UCSD-AML1 (cell line): ENCODE measurements at regions not wholly inside any gene's neighbourhood (a gene's known extent, or its start where the extent isn't known, plus 50 kb on each side); places are given as distances from the start of the nearest gene placed in this dataset.
"Not testable (repeated sequence)": the region's sequence is repeated elsewhere in the genome, so short reads cannot be mapped to it uniquely, and the experiment has no call there.

Experiments
- DNase-seq: peaks from one replicate; lab custom pipeline; 2025; ENCODE audit not compliant: unreplicated experiment; lab: John Stamatoyannopoulos, UW

DNA sequence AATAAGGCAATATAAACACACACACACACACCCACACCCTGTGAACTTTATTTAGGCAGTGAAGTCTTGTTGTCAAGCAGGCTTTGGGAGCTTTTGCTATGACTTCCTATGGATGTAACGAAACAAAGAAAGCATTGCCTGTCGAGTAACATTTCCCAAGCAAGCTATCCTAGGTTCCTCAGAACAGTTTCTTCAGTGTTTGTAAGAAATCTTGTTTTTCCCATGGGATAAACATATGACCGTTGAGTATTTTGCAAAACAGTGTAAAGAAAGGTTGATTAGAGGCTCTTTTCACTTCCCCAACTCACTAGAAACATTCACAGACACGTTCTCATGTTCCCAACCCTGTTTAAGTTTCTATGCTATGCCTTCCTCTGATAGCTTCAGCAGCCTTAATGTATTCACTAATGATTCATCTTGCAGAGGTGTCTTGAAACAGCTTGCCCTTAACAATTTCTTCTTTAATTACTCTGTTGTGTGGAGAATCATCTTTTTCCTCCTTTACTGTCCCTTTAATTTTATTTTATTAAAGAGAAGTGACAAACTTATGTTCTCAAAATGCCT lies 1947.1 kb upstream of the TENM3 start:
- DNase-seq = no peak

DNA sequence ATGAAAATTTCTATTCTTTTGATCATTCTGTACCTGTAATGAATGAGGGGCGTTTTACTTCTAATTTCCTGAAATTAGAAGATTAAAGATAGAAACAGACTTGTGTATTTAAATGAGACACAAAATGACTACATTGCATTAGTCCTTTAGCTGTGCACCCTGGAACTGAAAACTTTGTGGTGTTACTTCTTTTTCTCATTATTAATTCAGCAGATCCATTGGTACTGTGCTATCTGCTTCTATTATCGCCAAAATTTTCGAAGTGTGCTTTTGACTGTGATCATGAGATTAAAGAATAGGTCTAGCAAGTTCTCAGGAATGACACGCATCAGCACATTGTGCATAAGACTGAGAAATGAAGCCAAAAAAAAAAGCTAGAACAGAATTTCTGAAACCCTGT lies 1938.9 kb upstream of the TENM3 start:
- no peak for DNase-seq

DNA sequence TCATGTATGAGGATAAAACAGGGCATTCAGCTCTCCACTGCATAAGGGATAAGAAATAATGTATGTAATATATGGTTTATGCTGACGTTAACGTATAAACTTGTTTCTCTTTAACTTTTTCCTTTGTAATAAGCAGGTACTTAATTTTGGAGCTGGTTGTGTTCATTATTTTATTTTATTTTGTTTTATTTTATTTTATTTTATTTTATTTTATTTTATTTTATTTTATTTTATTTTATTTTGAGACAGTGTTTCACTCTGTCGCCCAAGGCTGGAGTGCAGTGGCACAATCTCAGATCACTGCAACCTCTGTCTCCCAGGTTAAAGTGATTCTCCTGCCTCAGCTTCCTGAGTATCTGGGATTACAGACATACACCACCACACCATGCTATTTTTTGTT lies 1932.6 kb upstream of the TENM3 start:
- DNase-seq = no peak

DNA sequence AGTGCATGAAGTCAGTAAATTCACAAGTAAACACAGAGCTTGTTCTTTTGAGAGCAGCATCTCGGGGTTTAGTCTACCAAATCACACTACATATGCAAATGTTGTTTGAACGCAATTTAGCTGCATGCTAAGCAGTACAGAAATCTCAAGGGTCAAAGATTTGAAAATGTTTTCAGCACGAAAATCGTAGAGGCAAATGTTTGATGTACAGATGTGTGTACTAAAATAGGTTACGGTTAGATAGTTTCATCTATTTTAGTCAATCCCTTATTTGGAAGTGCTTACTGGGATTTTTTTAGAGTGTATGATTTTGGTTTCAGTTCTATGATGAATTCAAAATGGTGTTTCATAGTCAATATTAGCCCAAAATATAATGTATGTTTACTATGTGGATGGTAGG lies 1928.2 kb upstream of the TENM3 start:
- no peak for DNase-seq

DNA sequence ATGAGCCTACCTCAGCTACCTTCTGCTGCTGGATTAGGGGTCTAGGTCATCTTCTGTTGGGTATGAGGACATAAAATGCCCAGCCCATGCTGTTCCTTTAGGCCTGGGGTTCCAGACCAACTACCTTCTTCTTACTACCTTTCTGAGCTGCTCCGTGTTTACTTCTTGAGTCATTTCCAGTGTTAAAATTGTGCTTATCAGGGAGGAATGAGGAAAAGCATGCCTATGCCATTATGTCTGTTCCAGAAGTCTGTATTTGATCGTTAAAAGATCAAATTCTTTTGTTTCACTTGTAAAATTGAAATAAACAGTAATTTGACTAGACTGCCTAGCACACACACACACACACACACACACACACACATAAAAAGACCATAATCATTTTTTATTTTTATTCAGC lies 1912.7 kb upstream of the TENM3 start:
- DNase-seq = no peak

DNA sequence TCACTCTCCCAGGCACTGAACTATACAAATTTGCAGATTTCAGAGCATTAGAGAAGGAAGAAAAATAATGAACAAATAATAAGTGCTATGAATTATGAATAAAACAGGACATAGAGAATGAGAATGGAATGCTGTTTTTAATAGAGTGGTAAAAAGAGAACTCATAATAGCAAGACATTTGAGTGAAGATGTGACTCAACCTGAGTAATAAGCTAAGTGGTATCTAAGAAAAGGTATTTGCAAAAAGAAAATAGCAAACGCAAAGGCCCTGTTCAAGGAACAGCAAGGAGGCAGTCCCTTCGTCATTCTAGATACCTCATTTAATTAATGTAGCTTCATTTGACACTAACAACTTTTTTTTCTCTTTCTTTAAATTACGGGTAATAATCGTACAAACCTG lies 1910.0 kb upstream of the TENM3 start:
- no peak for DNase-seq

DNA sequence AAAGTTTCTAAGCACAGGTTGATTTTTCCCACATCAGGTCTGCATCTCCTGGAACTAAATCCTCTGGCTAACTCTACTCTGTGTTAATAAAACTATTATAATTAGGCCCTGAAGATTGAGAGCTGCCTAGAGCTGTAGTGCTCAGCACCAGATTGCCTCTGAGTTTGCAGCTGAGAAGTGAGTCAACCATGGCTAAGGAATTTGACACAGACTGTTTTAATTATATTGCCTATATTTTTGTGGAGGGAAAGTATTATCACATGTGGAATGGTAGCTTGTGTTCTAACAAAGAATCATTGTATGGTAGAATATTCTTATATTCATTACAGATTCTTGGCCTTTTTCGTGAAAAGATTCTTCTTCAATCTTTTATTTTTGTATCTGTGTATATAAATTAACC lies 1907.6 kb upstream of the TENM3 start:
- DNase-seq = no peak

DNA sequence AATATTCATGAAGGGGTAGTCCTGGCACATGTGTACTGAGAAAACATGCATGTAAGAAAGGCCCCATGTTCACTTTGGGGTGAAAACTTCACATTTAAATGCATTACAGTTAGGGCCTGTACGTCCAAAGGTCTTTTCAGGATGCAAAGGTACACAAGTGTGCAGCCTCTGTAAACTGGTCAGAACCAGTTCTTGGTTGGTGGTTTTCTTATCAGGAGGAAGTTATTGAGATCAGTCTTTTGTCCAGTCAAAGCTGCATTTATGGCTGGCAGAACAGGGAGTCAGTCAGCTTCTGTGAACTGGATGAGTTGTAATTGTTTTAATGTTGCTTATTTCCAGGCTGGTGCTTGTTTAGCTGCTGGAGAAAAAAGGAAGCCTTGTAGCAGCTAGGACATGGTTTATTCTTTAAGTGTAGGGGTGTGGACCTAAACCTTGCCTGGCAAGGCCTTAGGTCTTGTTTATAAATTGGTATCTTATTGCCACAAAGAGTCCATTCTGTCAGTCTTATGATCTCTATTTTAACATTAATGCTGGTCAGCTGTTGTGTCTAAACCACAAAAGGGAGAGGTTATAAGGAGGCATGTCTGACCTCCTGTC lies 1906.6 kb upstream of the TENM3 start:
- DNase-seq = no peak

DNA sequence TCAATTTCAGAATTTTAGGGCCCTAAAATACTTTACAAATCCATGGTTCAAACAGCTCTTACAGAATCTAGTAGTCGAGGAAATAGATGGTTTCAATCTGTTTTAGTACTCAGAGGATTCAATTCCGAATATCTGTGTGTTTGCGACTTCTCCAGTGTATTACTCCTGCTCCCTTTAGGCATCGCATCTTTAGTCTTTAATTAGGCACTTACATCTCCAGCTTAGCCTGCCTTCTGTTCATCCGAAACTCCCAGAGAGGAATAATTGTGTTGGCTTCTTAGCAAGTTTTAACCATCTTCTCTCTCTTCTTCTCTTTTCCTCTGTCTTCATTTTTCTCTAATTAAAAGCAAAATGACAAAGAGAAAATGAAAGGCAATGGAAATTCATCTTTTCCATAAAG lies 1901.3 kb upstream of the TENM3 start:
- DNase-seq = no peak

DNA sequence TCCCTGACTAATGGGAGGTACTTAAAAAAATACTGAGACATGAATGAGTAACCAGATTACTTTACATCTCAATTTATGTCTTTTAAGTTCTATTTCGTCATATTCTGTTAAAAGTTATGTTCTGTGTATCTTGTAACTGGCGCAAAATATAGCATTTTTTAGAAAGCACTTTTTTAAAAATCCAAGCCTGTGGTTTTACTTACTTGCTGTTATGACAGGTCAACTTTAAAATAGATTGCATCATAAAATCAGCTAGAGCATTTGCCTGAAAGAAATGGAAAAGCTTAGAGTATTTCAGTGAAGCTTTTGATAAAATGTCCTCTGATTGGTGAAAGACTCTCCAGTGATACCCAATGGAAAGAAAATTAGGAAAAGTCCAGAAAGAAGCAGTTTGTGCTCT lies 1892.3 kb upstream of the TENM3 start:
- no peak for DNase-seq

DNA sequence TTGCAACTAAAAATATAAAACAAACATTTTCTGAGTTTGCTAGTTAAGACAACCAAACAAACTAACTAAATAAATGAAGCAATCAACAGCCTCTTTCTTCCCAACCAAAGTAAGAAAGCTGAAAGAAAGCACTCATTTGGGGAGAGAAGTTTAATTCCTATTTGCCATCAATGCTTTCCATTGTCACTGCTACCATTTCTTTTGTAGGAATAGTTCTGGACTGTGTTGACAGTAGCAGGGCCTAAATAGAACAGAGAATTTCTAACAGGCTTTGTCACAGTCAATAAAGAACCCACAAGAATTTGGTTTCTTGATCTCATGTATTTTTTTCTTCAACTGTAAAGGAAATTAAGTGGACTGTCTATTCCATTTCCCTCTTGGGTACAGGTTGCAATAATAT lies 1886.4 kb upstream of the TENM3 start:
- DNase-seq = no peak

DNA sequence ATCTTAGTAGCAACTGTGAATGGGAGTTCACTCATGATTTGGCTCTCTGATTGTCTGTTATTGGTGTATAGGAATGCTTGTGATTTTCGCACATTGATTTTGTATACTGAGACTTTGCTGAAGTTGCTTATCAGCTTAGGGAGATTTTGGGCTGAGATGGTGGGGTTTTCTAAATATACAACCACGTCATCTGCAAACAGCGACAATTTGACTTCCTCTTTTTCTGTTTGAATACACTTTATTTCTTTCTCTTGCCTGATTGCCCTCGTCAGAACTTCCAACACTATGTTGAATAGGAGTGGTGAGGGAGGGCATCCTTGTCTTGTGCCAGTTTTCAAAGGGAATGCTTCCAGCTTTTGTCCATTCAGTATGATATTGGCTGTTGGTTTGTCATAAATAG lies 1883.1 kb upstream of the TENM3 start:
- not testable (repeated sequence) for DNase-seq

DNA sequence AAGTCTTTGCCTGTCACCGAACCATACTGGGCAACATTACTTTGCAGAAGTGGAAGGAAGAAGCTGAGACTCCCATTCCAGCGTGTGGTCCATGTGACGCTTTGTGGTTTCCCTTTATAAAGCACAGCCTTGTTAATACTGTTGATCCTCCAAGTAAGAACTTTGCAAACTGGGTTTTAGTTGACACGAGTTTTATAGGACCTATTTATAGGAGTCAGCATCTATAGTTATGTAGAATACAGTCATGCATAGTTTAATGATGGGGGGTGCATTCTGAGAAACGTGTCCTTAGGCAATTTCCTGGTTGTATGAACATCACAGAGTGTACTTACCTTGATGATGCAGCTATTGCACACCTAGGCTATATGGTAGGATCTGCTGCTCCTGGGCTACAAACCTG lies 1879.4 kb upstream of the TENM3 start:
- DNase-seq = no peak

DNA sequence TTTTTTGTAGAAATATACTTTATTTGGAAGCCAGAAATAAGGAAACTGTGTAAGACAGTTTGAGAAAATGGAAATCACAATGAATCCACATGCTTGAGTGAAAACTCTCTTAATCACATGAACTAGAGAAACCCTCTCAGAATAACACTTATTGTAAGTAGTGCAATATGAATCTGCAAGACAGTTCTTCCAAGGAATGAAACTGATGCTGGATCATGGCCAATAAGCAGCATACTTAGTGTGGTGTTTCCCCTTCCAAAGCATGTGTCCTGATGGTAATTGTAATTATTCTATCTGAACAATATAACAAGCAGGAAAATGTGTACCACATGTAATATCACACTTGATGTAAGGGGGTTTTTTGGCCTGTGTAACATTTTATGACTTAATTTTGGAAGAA lies 1870.5 kb upstream of the TENM3 start:
- no peak for DNase-seq

DNA sequence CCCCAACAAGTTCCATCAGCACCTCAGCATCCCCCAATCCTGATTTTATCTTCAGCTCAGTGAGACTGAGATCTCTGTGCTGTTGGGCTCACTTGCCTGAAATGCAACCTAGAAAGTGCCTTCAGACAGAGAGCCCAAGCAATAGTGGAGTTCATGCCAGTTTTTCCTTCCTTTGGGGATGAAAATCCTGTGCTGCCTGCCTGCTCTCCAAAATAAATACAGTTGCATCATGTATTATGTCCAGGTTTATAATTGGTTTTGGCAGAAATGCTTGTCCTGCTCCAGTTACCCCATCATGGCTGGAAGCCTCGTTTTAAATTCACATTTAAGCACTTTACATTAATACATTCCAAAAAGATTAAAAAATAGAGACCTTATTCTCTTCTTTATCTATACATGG lies 1865.5 kb upstream of the TENM3 start:
- DNase-seq = no peak

DNA sequence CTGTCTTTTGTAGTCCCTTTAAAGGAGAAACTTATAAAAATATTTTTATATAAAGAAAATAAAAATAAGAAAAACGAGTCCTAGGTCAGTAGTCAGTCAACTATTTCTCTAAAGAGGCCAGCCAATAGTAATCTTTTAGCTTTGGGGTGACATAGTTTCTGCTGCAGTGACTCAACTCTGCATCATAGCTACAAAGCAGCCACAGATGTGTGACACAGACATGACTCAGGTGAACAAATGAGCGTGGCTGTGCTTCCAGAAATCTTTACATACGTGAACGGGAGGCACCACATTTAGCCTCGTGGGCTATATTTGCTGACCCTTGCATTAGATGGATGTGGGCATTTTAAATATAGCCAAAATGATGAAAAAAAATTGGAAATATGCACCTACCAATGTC lies 1862.5 kb upstream of the TENM3 start:
- DNase-seq = no peak

DNA sequence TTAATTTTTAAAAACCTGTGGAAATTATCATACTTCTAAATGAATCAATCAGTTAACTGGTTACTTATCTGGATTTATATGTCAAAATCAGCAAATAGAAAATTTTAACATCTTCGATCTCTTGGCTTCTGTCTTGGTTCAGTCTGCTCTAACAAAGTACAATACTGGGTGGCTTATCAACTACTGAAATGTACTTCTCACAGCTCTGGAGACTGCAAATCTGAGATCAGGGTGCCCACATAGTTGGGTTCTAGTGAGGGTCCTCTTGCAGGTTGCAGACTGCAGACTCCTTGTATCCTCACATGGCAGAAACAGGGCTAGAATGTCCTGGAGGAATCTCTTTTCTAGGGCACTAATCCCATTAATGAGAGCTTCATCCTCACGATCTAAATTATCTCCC lies 1851.6 kb upstream of the TENM3 start:
- DNase-seq = no peak

DNA sequence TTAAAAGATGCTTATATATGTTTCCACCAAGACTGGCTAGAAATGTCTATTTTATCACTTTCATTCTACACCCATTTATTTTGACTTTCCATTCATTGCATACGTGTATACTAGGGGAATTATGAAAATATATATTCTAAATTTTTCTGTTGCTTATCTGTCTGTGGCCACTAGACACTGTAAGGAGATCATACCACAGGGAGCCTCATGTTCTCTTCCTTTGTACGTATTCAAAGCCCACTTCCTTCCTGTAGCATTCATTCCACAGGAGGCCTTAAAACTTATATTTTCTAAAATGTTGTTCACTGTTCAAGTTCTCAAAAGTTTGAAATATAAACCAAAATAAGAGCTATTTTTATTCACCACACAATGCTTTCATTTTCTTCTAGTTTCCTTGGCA lies 1848.9 kb upstream of the TENM3 start:
- DNase-seq = no peak

DNA sequence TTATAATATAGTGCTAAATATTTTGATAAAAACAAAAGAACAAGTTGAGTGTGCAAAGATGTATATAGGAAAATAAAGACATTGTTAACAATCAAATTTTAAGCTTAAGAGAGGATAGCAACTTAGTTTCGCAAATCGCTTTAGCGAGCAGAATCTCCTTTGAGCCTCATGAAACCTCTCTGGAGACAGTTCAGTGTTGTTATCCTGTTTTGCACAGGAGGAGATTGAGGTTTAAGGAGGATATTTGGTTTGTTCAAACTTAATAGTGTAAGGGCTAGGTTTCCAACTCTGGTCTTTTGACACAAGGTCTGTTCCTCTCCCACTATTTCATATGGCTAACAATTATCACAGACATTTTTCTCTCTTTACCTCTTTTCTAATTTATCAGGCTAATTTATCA lies 1848.5 kb upstream of the TENM3 start:
- DNase-seq = no peak

DNA sequence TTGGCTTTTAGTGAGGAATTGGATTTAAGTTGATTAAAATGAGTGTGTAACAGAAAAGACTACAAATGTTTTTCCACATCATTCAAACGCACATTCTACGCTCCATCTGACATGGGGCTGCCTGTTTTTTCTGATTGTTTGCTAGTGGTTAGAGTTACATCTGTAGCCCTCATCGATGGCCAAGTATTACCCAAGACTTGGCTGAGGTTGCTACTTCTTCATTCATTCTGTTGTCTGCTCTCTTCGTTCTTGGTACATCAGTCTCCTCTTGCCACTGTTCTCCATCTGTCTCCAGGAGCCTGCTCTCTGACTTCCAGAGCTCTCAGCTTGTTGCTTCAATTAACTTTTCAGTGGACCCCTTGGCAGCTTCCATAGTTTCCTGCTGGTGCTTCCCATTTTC lies 1844.6 kb upstream of the TENM3 start:
- no peak for DNase-seq

DNA sequence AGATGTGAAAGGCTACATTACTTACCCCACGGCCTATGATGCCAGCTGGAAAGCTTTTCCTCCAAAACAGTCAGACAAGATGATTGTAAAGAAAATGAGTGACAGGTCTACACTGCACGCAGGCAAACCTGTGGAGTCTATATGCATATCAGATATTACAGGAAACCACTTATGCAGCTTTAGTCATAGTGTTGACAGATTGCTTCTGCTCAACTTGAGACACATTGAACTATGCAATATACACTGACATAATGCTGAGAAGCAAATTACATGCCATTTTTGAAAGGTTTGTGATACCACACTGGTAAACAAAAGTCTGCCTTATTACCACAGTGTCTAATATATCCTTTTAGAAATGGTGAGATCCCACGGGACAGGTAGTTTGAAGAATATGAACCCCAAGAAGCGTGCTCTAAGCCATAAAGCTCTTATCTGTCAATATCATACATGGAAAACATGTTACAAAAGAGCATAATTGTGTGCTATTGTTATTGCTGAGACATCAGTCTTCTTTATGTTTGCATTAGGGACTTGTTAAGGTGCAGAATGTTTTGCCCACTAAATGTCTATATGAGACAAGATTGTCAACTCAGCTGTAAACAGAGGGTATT lies 1835.8 kb upstream of the TENM3 start:
- no peak for DNase-seq

DNA sequence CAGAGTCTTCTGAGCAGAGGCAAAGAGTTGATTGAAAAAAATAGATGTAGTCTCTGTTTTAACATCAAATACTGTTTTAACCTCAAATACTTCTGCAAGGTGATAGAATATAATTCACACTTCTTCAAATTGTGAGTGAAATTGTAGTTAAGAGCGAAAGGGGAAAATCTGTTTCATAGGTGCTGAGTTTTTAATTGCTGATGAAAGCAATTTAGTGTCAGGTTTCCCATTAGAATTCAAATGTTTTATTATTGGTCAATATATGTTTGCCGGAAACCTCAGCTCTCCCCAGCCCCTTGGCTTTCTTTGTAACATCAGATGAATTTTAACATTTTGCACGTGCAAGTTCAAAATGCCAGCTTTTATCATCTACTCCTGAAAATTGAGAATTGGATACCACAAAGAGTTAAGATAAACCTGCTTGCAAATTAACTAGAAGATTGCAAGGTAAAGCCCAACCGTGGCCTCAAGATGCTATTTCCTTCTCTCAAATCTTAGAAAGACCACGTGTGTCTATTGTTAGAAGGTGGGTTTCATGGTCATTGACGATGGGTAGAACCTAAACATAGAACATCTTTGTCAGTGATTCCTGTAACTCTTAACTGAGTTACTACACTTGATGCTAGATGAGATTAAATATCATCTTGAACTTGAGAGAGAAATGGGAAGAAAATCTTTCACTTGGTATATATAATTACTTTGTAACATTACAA lies 1824.2 kb upstream of the TENM3 start:
- no peak for DNase-seq
